B cell (primary cell): ENCODE measurements at regions not wholly inside any gene's neighbourhood (a gene's known extent, or its start where the extent isn't known, plus 50 kb on each side); places are given as distances from the start of the nearest gene placed in this dataset.
"Not testable (repeated sequence)": the region's sequence is repeated elsewhere in the genome, so short reads cannot be mapped to it uniquely, and the experiment has no call there.

Experiments
- ATAC-seq: fragments of 200-7000 bp; cut with Tn5 transposase; one replicate; pipeline ENCODE4 v1.10.0; 2021; ENCODE audit warnings: low read depth, mild to moderate bottlenecking, moderate number of reproducible peaks, moderate library complexity
- CTCF ChIA-PET: fragments of 350-600 bp; sonication (Branson Sonifier 250); formaldehyde crosslinking; loops from one replicate; lab custom pipeline; 2021; ENCODE audit warnings: antibody characterized with exemption, inconsistent platforms; lab: Charles Lee
- POLR2A ChIA-PET: fragments of 350-600 bp; sonication (Branson Sonifier 250); formaldehyde crosslinking; loops from one replicate; lab custom pipeline; 2021; ENCODE audit warnings: antibody characterized with exemption; lab: Charles Lee
- DNase-seq: peaks from one replicate; pipeline ENCODE4 v3.0.0; 2013
- H2AFZ ChIP-seq: 2 replicates; pipeline ENCODE4 v1.6.1; 2012; ENCODE audit warnings: mild to moderate bottlenecking, low read depth, low read length; ENCODE audit not compliant: insufficient read depth, poor library complexity, severe bottlenecking
- H3K27ac ChIP-seq, 2 donors: 1 replicate in 1 of 2; 2 replicates in 1 of 2; pipeline ENCODE4 v1.5.1; 2012 to 2013; ENCODE audit warnings: low read length in 2 of 2, mild to moderate bottlenecking in 2 of 2, moderate library complexity in 1 of 2
- H3K27me3 ChIP-seq, 4 experiments: fragments of 200-600 bp in 1 of 4; sonication (generic) in 1 of 4; replicated peaks in 1 of 4; 1 replicate in 2 of 4; 2 replicates in 2 of 4; pipeline versions ENCODE4 v1.6.1 to v1.7.0; 2013 to 2016; ENCODE audit warnings: low read length in 3 of 4, mild to moderate bottlenecking in 2 of 4, mixed read lengths in 1 of 4, moderate library complexity in 1 of 4; ENCODE audit not compliant: insufficient read depth in 4 of 4, control insufficient read depth in 3 of 4; ENCODE audit errors: control extremely low read depth in 1 of 4
- H3K36me3 ChIP-seq, 2 experiments: replicated peaks in 1 of 2; 1 replicate in 1 of 2; 2 replicates in 1 of 2; pipeline versions ENCODE4 v1.6.1 to v1.7.1; 2013; ENCODE audit warnings: low read length in 1 of 2; ENCODE audit not compliant: insufficient read depth in 2 of 2, control insufficient read depth in 1 of 2; ENCODE audit errors: control extremely low read depth in 1 of 2, extremely low read depth in 1 of 2
- H3K4me1 ChIP-seq, 2 donors: fragments of 200-600 bp in 1 of 2; sonication (generic) in 1 of 2; 1 replicate in 1 of 2; 2 replicates in 1 of 2; pipeline versions ENCODE4 v1.5.1 to v1.6.1; 2013 to 2017; ENCODE audit warnings: low read length in 2 of 2; ENCODE audit not compliant: control insufficient read depth in 2 of 2, insufficient read depth in 2 of 2
- H3K4me2 ChIP-seq: replicated peaks from 2 replicates; pipeline ENCODE3; 2012; ENCODE audit warnings: mild to moderate bottlenecking, low read depth, low read length; ENCODE audit not compliant: poor library complexity, severe bottlenecking
- H3K4me3 ChIP-seq, 5 experiments: fragments of 200-600 bp in 1 of 5; sonication (generic) in 1 of 5; 1 replicate in 3 of 5; 2 replicates in 2 of 5; pipeline versions ENCODE4 v1.5.1 to v1.7.0; 2011 to 2016; ENCODE audit warnings: low read length in 4 of 5, mild to moderate bottlenecking in 4 of 5, low read depth in 2 of 5, control low read depth in 1 of 5, moderate library complexity in 1 of 5; ENCODE audit not compliant: insufficient read depth in 1 of 5; ENCODE audit errors: control extremely low read depth in 1 of 5, extremely low read depth in 1 of 5
- H3K79me2 ChIP-seq: fragments of 200-600 bp; sonication (generic); one replicate; pipeline ENCODE4 v1.6.0; 2016; ENCODE audit warnings: low read length; ENCODE audit not compliant: control insufficient read depth, insufficient read depth
- H3K9ac ChIP-seq: fragments of 200-600 bp; sonication (generic); 2 replicates; pipeline ENCODE4 v1.6.1; 2017; ENCODE audit warnings: mild to moderate bottlenecking, low read length, moderate library complexity
- H3K9me3 ChIP-seq, 3 donors: one replicate each; pipeline versions ENCODE4 v1.6.1 to v1.7.1; 2013; ENCODE audit warnings: low read length in 2 of 3; ENCODE audit not compliant: control insufficient read depth in 2 of 3, insufficient read depth in 1 of 3; ENCODE audit errors: control extremely low read depth in 1 of 3
- H4K20me1 ChIP-seq: 2 replicates; pipeline ENCODE4 v1.6.0; 2012; ENCODE audit warnings: mild to moderate bottlenecking, low read length; ENCODE audit not compliant: insufficient read depth, control insufficient read depth, poor library complexity, severe bottlenecking
- H3K27ac Mint-ChIP-seq: one replicate; pipeline ENCODE4 v1.8.0; 2021; ENCODE audit warnings: mixed read lengths
- H3K27me3 Mint-ChIP-seq: one replicate; pipeline ENCODE4 v1.8.0; 2021; ENCODE audit warnings: mixed read lengths
- H3K4me1 Mint-ChIP-seq: one replicate; pipeline ENCODE4 v1.8.0; 2021; ENCODE audit warnings: mixed read lengths
- H3K4me3 Mint-ChIP-seq: one replicate; pipeline ENCODE4 v1.8.0; 2021; ENCODE audit warnings: mixed read lengths
- H3K9me3 Mint-ChIP-seq: one replicate; pipeline ENCODE4 v1.8.0; 2022; ENCODE audit warnings: mixed read lengths; ENCODE audit not compliant: insufficient read depth
- EZH2 ChIP-seq: IDR thresholded peaks from 2 replicates; pipeline ENCODE4 v1.6.1; 2012; ENCODE audit warnings: borderline replicate concordance, low read depth, mild to moderate bottlenecking, moderate library complexity, low read length; ENCODE audit not compliant: insufficient read depth, poor library complexity, severe bottlenecking
- WGBS: methylation state at CpG from one replicate; pipeline ENCODE4 v1.1.5; 2013; ENCODE audit warnings: missing lambda C conversion rate; ENCODE audit not compliant: insufficient coverage; 5-methylcytosine and 5-hydroxymethylcytosine counted together
- intact Hi-C: fragments of 100-400 bp; cut with micrococcal nuclease; formaldehyde crosslinking; loops from one replicate; pipeline ENCODE4 v1.10.0; 2022
- TF ChIP-seq, protein P1 (sequence below): fragments of 200-600 bp; IDR thresholded peaks from one replicate; pipeline ENCODE4 v1.8.0; 2022; ENCODE audit warnings: antibody characterized with exemption, mild to moderate bottlenecking

DNA sequence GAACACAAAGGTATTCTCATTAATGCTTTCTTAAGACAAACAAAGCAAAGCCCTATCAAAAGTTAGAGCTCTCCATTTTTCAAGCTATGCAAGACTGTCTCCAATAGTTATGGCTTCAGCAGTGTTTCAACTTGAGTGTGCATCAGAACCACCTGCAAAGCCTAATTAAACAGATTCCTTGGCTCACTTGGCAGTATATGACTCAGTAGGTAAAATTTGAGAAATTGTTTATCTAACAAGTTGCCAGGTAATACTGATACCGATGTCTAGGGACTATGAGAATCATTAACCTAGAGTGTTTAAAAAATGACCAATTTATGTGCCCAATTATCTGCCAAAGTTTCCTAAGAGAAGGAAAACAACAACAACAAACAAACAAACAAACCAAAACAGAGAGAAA lies 60.3 kb upstream of the PARP8 start:
- no CpG with 5 or more reads among the region's 1 CpG for WGBS
- no peak for TF ChIP-seq EZH2
- TF ChIP-seq, protein P1, sequence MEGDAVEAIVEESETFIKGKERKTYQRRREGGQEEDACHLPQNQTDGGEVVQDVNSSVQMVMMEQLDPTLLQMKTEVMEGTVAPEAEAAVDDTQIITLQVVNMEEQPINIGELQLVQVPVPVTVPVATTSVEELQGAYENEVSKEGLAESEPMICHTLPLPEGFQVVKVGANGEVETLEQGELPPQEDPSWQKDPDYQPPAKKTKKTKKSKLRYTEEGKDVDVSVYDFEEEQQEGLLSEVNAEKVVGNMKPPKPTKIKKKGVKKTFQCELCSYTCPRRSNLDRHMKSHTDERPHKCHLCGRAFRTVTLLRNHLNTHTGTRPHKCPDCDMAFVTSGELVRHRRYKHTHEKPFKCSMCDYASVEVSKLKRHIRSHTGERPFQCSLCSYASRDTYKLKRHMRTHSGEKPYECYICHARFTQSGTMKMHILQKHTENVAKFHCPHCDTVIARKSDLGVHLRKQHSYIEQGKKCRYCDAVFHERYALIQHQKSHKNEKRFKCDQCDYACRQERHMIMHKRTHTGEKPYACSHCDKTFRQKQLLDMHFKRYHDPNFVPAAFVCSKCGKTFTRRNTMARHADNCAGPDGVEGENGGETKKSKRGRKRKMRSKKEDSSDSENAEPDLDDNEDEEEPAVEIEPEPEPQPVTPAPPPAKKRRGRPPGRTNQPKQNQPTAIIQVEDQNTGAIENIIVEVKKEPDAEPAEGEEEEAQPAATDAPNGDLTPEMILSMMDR = no peak
- Histone ChIP-seq H3K9ac (no peak overlapping the region), H3K4me2 (no peak overlapping the region), H2AFZ (no peak overlapping the region), H3K27me3 (no peaks in the 10 kb centered on the region), H3K4me3 (no peak overlapping the region), H3K36me3 (no peaks in the 10 kb centered on the region), H3K4me1 (no peaks in the 10 kb centered on the region), H4K20me1 (no peaks in the 10 kb centered on the region), H3K27ac (no peak overlapping the region), H3K79me2 (no peaks in the 10 kb centered on the region), H3K9me3 (peaks cover 0 to 16% (median 0%) of the 10 kb centered on the region in 3 donors)
- CTCF ChIA-PET = interaction anchor here (1.5 kb wide), 1 partner anchor 13 kb away, joined by 3 read pairs; no protein-coding TSS in a partner anchor
- Mint-ChIP-seq H3K4me3 (no peak overlapping the region), H3K9me3 (peaks cover 2% of the 10 kb centered on the region), H3K4me1 (peaks cover 7% of the 10 kb centered on the region), H3K27me3 (peaks cover 6% of the 10 kb centered on the region), H3K27ac (no peak overlapping the region)
- POLR2A ChIA-PET = no interaction called here
- DNase-seq (no peak), ATAC-seq (no peak)
- intact Hi-C loops = no loop called here

DNA sequence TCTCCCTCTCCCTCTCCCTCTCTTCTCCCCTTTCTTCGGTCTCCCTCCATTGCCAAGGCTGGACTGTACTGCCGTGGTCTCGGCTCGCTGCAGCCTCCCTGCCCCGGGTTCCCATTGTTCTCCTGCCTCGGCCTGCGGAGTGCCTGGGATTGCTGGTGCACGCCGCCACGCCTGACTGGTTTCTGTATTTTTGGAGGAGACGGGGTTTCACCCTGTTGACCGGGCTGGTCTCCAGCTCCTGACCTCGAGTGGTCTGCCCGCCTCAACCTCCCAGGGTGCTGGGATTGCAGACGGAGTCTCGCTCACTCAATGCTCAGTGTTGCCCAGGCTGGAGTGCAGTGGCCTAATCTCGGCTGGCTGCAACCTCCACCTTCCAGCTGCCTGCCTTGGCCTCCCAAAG lies 59.0 kb upstream of the PARP8 start:
- H3K9me3 Mint-ChIP-seq, H3K4me2 ChIP-seq, H3K27me3 ChIP-seq, intact Hi-C loops, ATAC-seq, H2AFZ ChIP-seq, H3K4me1 ChIP-seq, CTCF ChIA-PET, H3K9ac ChIP-seq, H3K36me3 ChIP-seq, H3K4me3 Mint-ChIP-seq, H3K4me3 ChIP-seq, POLR2A ChIA-PET, H3K79me2 ChIP-seq, H4K20me1 ChIP-seq, H3K4me1 Mint-ChIP-seq, H3K27ac ChIP-seq, H3K27me3 Mint-ChIP-seq, H3K27ac Mint-ChIP-seq, DNase-seq: not testable (repeated sequence)
- H3K9me3 ChIP-seq = peaks cover 0 to 12% (median 0%) of the 10 kb centered on the region in 3 donors
- 96% methylated on average over 13 of the region's 17 CpGs for WGBS

DNA sequence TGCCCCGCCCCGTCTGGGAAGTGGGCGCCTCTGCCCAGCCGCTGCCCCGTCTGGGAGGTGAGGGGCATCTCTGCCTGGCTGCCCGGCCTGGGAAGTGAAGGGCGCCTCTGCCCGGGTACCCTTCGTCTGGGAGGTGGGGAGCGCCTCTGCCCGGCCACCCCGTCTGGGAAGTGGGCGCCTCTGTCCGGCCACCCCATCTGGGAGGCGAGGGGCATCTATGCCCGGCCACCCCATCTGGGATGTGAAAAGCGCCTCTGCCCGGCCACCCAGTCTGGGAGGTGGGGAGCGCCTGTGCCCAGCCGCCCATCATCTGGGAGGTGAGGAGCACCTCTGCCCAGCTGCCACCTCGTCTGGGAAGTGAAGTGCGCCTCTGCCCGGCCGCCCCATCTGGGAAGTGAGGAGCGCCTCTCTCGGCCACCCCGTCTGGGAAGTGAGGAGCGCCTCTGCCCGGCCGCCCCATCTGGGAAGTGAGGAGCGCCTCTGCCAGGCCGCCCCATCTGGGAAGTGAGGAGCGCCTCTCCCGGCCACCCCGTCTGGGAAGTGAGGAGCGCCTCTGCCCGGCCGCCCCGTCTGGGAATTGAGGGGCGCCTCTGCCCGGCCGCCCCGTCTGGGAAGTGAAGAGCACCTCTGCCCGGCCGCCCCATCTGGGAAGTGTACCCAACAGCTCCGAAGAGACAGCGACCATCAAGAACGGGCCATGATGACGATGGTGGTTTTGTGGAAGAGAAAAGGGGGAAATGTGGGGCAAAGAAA lies 58.3 kb upstream of the PARP8 start:
- H3K9ac ChIP-seq, ATAC-seq, CTCF ChIA-PET, H3K9me3 Mint-ChIP-seq, DNase-seq, H2AFZ ChIP-seq, H3K36me3 ChIP-seq, H3K27ac ChIP-seq, H3K4me3 Mint-ChIP-seq, H3K27ac Mint-ChIP-seq, H3K4me3 ChIP-seq, POLR2A ChIA-PET, H3K27me3 Mint-ChIP-seq, intact Hi-C loops, H4K20me1 ChIP-seq, H3K27me3 ChIP-seq, H3K79me2 ChIP-seq, H3K4me2 ChIP-seq: not testable (repeated sequence)
- peaks cover 15% of the 10 kb centered on the region for H3K4me1 Mint-ChIP-seq
- Histone ChIP-seq H3K4me1 (peaks cover 10% of the 10 kb centered on the region in 2 donors), H3K9me3 (peaks cover 0 to 12% (median 0%) of the 10 kb centered on the region in 3 donors)
- WGBS = 95% methylated on average over 36 of the region's 49 CpGs
